ENCODE measurements at regions not wholly inside any gene's neighbourhood (a gene's known extent, or its start where the extent isn't known, plus 50 kb on each side); places are given as distances from the start of the nearest gene placed in this dataset.

GRCh38 chr2:138956116-138956515 lies 175.9 kb upstream of the NXPH2 start:
- Histone ChIP-seq H3K36me3 (ENCODE audit: control insufficient read depth in 2 of 2, extremely low read depth in 1 of 2, insufficient read depth in 2 of 2, low read length in 2 of 2) (no peaks in the 10 kb centered on the region), H4K20me1 (ENCODE audit: control insufficient read depth, extremely low read depth, insufficient read depth, low read length) (no peaks in the 10 kb centered on the region), H3K27me3 (ENCODE audit: control insufficient read depth, extremely low read depth, insufficient read depth, low read length) (no peaks in the 10 kb centered on the region), H2AFZ (ENCODE audit: control insufficient read depth, low read length) (no peak overlapping the region), H3K9me1 (ENCODE audit: control insufficient read depth, extremely low read depth, insufficient read depth, low read length) (no peaks in the 10 kb centered on the region), H3K9ac (ENCODE audit: control insufficient read depth, extremely low read depth, insufficient read depth, low read length) (no peak overlapping the region), H3K27ac (ENCODE audit: control insufficient read depth, insufficient read depth, low read length) (no peak overlapping the region), H3K79me2 (ENCODE audit: control insufficient read depth, insufficient read depth, low read length) (no peaks in the 10 kb centered on the region), H3K4me1 (ENCODE audit: control insufficient read depth, extremely low read depth, insufficient read depth, low read length) (peaks cover 5% of the 10 kb centered on the region), H3K4me3 (ENCODE audit: control insufficient read depth in 2 of 3, extremely low read depth in 1 of 3, insufficient read depth in 2 of 3, low read depth in 1 of 3, low read length in 3 of 3) (no peak overlapping the region), H3K4me2 (ENCODE audit: control insufficient read depth, extremely low read depth, insufficient read depth, low read depth, low read length) (no peak overlapping the region), H3K9me3 (ENCODE audit: control insufficient read depth, low read depth, low read length) (peaks cover 8% of the 10 kb centered on the region)
- dilution Hi-C loops (cut with MboI; ENCODE audit: extremely low pct_ligation_motif_present, low sequenced_read_pairs), result no loop called here
- no peak for FAIRE-seq
- DNase-seq (ENCODE audit: low read depth, low spot score), result no peak
- no peak for TF ChIP-seq CTCF (optimal IDR thresholded peaks at IDR 0.05 in 1 of 3, IDR thresholded peaks at IDR 0.05 in 1 of 3, conservative IDR thresholded peaks at IDR 0.05 in 1 of 3; ENCODE audit: extremely low read depth in 1 of 3, insufficient read depth in 2 of 3, low read length in 3 of 3)
- TF ChIP-seq EZH2 (IDR thresholded peaks at IDR 0.05; ENCODE audit: low read length), result no peak

GRCh38 chr2:138950486-138950885 lies 170.3 kb upstream of the NXPH2 start:
- Histone ChIP-seq H4K20me1 (ENCODE audit: control insufficient read depth, extremely low read depth, insufficient read depth, low read length) (no peaks in the 10 kb centered on the region), H3K9me3 (ENCODE audit: control insufficient read depth, low read depth, low read length) (peaks cover 8% of the 10 kb centered on the region), H3K9ac (ENCODE audit: control insufficient read depth, extremely low read depth, insufficient read depth, low read length) (no peak overlapping the region), H3K4me2 (ENCODE audit: control insufficient read depth, extremely low read depth, insufficient read depth, low read depth, low read length) (no peak overlapping the region), H3K4me1 (ENCODE audit: control insufficient read depth, extremely low read depth, insufficient read depth, low read length) (peaks cover 30% of the 10 kb centered on the region), H3K4me3 (ENCODE audit: control insufficient read depth in 2 of 3, extremely low read depth in 1 of 3, insufficient read depth in 2 of 3, low read depth in 1 of 3, low read length in 3 of 3) (no peak overlapping the region), H2AFZ (ENCODE audit: control insufficient read depth, low read length) (no peak overlapping the region), H3K27me3 (ENCODE audit: control insufficient read depth, extremely low read depth, insufficient read depth, low read length) (no peaks in the 10 kb centered on the region), H3K79me2 (ENCODE audit: control insufficient read depth, insufficient read depth, low read length) (no peaks in the 10 kb centered on the region), H3K9me1 (ENCODE audit: control insufficient read depth, extremely low read depth, insufficient read depth, low read length) (no peaks in the 10 kb centered on the region), H3K36me3 (ENCODE audit: control insufficient read depth in 2 of 2, extremely low read depth in 1 of 2, insufficient read depth in 2 of 2, low read length in 2 of 2) (no peaks in the 10 kb centered on the region), H3K27ac (ENCODE audit: control insufficient read depth, insufficient read depth, low read length) (no peak overlapping the region)
- no peak for FAIRE-seq
- no peak for DNase-seq (ENCODE audit: low read depth, low spot score)
- TF ChIP-seq CTCF (optimal IDR thresholded peaks at IDR 0.05 in 1 of 3, IDR thresholded peaks at IDR 0.05 in 1 of 3, conservative IDR thresholded peaks at IDR 0.05 in 1 of 3; ENCODE audit: extremely low read depth in 1 of 3, insufficient read depth in 2 of 3, low read length in 3 of 3) (no peak), EZH2 (IDR thresholded peaks at IDR 0.05; ENCODE audit: low read length) (no peak)
- dilution Hi-C loops (cut with MboI; ENCODE audit: extremely low pct_ligation_motif_present, low sequenced_read_pairs), result no loop called here
